ENCODE measurements at regions not wholly inside any gene's neighbourhood (a gene's known extent, or its start where the extent isn't known, plus 50 kb on each side); places are given as distances from the start of the nearest gene placed in this dataset.

DNA sequence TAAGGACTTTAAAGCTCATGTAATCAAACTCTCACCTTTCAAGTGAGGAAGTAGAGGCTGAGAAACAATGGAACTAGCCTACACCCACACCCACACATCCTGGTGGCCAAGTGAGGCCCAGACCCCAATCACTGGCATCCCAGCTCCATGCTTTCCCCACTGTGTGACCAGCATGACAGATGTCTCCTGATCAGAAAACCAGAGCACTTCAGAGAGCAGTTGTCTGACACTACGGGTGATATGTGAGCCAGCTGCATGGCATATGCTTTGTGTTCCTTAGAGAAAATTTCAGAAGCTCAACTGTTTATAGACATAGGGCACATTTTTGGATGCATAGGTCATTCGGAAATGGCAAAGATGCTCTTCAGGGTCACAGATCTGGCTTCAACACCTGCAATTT, 315.2 kb downstream of the NDFIP2 start:
- Histone ChIP-seq H3K4me1 (no peaks in the 10 kb centered on the region), H3K27me3 (no peaks in the 10 kb centered on the region), H3K9me3 (no peaks in the 10 kb centered on the region), H3K4me3 (no peak overlapping the region), H3K36me3 (replicated peaks in 1 of 2; ENCODE audit: insufficient read depth in 1 of 2, low read depth in 2 of 2) (no peaks in the 10 kb centered on the region), H3K27ac (no peak overlapping the region)
- WGBS, 2 donors = 64 to 85% methylated on average over 2 of the region's 2 CpGs
- DNase-seq (no peak), ATAC-seq (no peak)
- intact Hi-C loops (cut with DNase I) = no loop called here
- no peak for TF ChIP-seq POLR2A (IDR thresholded peaks at IDR 0.05)
- TF ChIP-seq, protein P1, sequence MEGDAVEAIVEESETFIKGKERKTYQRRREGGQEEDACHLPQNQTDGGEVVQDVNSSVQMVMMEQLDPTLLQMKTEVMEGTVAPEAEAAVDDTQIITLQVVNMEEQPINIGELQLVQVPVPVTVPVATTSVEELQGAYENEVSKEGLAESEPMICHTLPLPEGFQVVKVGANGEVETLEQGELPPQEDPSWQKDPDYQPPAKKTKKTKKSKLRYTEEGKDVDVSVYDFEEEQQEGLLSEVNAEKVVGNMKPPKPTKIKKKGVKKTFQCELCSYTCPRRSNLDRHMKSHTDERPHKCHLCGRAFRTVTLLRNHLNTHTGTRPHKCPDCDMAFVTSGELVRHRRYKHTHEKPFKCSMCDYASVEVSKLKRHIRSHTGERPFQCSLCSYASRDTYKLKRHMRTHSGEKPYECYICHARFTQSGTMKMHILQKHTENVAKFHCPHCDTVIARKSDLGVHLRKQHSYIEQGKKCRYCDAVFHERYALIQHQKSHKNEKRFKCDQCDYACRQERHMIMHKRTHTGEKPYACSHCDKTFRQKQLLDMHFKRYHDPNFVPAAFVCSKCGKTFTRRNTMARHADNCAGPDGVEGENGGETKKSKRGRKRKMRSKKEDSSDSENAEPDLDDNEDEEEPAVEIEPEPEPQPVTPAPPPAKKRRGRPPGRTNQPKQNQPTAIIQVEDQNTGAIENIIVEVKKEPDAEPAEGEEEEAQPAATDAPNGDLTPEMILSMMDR (IDR thresholded peaks at IDR 0.05) = no peak

DNA sequence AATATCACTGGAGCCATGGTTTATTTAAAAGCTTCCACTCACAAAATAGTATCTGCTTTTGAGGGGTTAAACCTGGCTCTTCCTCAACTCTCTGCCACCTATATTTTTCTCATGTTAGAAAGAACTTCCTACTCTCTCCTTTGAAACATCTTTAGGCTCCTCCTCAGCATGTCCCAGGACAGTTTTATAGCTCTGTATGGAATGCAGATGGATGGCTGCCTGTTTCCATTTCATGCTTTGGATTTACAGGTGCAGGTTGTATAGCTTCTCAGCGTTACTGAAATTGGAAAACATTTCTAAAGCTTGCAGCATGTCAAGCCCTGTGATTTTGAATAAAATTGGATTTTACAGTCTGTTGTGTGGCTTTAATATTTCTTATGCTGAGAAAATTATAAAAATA, 314.0 kb downstream of the NDFIP2 start:
- H3K4me1 ChIP-seq = no peaks in the 10 kb centered on the region
- TF ChIP-seq, protein P1 (IDR thresholded peaks at IDR 0.05) = no peak
- TF ChIP-seq POLR2A (IDR thresholded peaks at IDR 0.05) = no peak
- WGBS, 2 donors = 46 to 55% methylated on average over 1 of the region's 1 CpG
- H3K9me3 ChIP-seq = no peaks in the 10 kb centered on the region
- H3K36me3 ChIP-seq (replicated peaks in 1 of 2; ENCODE audit: insufficient read depth in 1 of 2, low read depth in 2 of 2) = no peaks in the 10 kb centered on the region
- intact Hi-C loops (cut with DNase I) = no loop called here
- ATAC-seq (no peak), DNase-seq (no peak)
- no peak overlapping the region for H3K27ac ChIP-seq
- no peaks in the 10 kb centered on the region for H3K27me3 ChIP-seq
- H3K4me3 ChIP-seq = no peak overlapping the region

DNA sequence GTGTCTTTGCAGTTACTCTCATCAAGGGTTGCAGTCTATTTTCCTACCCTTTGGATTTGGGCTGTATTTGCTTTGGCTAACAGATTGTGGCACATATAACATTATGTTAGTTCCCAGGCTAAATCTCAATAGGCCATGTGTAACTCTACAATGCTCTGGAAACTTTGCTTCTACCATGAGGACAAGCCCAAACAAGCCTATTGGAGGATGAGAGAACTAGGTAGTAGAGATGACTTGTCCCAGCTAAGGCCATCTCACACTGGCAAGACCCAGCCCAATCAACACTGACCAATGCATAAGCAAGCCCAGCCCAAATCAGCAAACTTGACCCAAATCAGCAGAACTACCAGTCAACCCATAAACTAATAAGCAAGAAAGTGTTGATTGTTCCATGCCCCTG, 311.8 kb downstream of the NDFIP2 start:
- no peak for TF ChIP-seq POLR2A (IDR thresholded peaks at IDR 0.05)
- TF ChIP-seq, protein P1 (IDR thresholded peaks at IDR 0.05) = no peak
- H3K4me3 ChIP-seq = no peak overlapping the region
- H3K27ac ChIP-seq = no peak overlapping the region
- no peaks in the 10 kb centered on the region for H3K9me3 ChIP-seq
- ATAC-seq (no peak), DNase-seq (no peak)
- H3K27me3 ChIP-seq = no peaks in the 10 kb centered on the region
- intact Hi-C loops (cut with DNase I) = no loop called here
- no peaks in the 10 kb centered on the region for H3K36me3 ChIP-seq (replicated peaks in 1 of 2; ENCODE audit: insufficient read depth in 1 of 2, low read depth in 2 of 2)
- no peaks in the 10 kb centered on the region for H3K4me1 ChIP-seq

DNA sequence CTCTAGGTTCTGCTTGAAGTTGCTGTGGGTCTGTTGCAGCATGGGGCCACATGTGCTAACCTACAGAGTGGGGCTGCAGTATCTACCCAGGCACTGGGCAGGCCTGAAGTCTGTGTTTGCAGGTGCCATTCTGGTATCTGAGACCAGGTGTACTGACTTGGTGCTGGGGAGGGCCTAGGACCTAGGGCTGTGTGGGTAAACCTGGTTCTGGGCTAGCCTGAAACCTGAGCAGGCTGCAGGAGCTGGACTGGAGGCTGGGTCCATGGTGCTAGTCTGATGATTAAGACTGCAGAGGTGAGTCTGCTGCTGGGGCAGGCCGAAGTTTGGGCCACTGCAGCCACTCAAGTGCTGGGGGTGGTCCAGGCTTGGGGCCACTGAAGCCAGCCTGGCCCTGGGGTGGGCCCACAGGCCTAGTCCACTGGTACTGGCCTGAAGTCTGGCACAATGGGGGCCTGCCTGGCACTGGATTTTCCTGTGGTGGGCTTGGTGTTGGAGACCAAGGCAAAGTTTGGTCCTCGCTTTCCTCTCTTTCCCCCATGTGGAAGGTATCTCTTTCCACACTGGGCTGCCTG, 310.6 kb downstream of the NDFIP2 start:
- WGBS, 2 donors = 88% methylated on average over 2 of the region's 2 CpGs; no CpG with 5 or more reads in 1 of the 2 donors
- no peak for ATAC-seq
- no peaks in the 10 kb centered on the region for H3K36me3 ChIP-seq (replicated peaks in 1 of 2; ENCODE audit: insufficient read depth in 1 of 2, low read depth in 2 of 2)
- no peak overlapping the region for H3K27ac ChIP-seq
- TF ChIP-seq, protein P1 (IDR thresholded peaks at IDR 0.05) = no peak
- TF ChIP-seq POLR2A (IDR thresholded peaks at IDR 0.05) = no peak
- no peaks in the 10 kb centered on the region for H3K27me3 ChIP-seq
- H3K4me3 ChIP-seq = no peak overlapping the region
- H3K4me1 ChIP-seq = no peaks in the 10 kb centered on the region
- no peaks in the 10 kb centered on the region for H3K9me3 ChIP-seq
- no peak for DNase-seq
- intact Hi-C loops (cut with DNase I) = no loop called here

DNA sequence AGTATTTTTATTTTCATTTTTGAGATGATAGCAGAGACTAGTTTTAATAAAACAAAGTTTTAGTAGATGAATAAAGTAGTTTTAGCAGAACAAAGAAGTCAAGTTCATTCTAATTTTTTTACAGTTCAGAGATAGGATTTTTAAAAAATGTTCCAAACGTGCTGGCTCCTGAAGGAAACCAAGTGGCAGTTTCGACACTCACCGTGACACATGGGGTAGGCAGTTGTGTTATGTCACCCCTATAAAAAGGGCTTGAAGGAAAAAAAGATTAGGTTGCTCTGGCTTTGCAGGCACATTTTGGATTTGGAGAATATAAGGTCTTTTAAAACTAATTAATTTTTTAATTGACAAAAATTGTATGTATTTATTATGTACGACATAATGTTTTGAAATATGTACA, 305.2 kb downstream of the NDFIP2 start:
- Histone ChIP-seq H3K4me3 (no peak overlapping the region), H3K4me1 (peaks cover 8% of the 10 kb centered on the region), H3K27ac (no peak overlapping the region), H3K36me3 (replicated peaks in 1 of 2; ENCODE audit: insufficient read depth in 1 of 2, low read depth in 2 of 2) (no peaks in the 10 kb centered on the region), H3K27me3 (no peaks in the 10 kb centered on the region), H3K9me3 (no peaks in the 10 kb centered on the region)
- intact Hi-C loops (cut with DNase I) = no loop called here
- no peak for DNase-seq
- TF ChIP-seq, protein P1 (IDR thresholded peaks at IDR 0.05) = no peak
- no peak for TF ChIP-seq POLR2A (IDR thresholded peaks at IDR 0.05)
- no peak for ATAC-seq
- 94 to 95% methylated on average over 4 of the region's 4 CpGs for WGBS, 2 donors
